NCI-H1092 treated with DMSO at 0.1 percent for 48 hours (cell line): ENCODE measurements at regions not wholly inside any gene's neighbourhood (a gene's known extent, or its start where the extent isn't known, plus 50 kb on each side); places are given as distances from the start of the nearest gene placed in this dataset.
"Not testable (repeated sequence)": the region's sequence is repeated elsewhere in the genome, so short reads cannot be mapped to it uniquely, and the experiment has no call there.

Source experiments
- DNase-seq: peaks from one replicate; lab custom pipeline; 2025; lab: John Stamatoyannopoulos, UW

DNA sequence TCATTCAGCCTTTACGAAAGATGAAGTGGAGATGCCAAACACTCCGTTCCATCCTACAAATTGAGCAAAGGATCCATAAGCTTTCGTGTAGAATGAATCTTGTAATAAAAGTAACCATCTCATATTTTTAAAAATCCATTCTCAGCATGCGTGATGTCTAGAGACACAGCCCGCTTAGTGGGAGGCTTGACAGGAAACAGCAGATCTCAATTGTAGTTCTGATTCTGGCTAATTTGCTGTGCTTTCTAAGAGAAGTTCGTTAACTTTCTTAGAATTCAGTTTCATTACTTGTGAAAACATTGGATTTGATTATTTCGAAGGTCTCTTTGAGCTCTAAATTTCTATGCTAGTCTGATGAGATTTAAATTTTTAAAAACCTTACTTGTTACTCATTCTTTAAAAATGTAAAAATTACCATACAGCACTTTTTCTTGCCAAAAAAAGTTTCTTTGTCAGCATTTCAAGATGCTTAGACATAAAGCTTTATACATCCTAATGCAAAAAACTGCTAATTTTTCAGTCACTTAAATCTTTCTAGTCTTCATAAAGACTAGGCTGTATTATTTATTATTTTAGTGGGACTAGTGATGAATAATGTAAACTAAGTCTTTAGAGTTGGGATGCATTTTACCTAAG is 66.9 kb upstream of the NEIL3 start:
- no peak for DNase-seq

DNA sequence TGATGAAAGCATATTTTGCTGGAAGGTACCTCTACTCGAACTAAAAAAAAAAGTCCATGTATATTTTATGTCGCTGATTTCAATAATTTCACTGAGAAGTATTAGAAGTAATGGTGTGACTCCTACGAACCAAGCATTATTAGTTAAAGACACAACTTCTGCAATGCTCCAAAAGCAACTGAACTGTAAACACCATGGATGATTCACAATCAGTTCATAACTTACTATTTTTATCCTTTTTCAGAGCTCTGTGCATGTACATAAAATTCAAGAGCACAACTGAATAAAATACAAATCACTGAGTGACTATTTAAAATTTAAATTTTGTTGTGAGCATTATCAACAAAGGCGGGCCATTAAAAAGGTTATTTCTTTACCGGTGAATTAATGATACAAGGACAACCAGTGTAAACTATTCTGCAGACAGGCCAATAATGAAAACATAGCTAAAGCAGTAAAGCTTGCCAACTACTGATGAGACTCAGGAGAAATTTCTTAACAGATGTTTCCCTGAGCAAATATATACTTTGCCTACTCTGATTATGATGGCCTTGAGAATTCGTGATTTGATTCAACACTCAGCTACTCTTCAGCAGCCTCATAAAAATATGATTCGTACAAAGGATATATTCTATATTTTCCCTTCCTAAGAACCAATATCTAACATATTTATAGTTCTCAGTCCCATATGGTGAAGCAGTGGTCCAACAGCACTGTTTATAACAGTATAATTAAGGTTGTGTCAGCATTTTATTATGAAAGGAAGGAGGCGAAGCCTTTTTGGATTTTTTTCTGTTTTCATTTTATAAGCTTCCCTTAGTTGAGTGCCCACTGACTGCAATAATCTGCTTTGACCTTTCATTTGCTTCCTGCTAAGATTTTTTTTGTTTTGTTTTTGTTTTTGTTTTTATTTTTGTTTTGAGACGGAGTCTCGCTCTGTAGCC is 62.8 kb upstream of the NEIL3 start:
- DNase-seq: no peak

DNA sequence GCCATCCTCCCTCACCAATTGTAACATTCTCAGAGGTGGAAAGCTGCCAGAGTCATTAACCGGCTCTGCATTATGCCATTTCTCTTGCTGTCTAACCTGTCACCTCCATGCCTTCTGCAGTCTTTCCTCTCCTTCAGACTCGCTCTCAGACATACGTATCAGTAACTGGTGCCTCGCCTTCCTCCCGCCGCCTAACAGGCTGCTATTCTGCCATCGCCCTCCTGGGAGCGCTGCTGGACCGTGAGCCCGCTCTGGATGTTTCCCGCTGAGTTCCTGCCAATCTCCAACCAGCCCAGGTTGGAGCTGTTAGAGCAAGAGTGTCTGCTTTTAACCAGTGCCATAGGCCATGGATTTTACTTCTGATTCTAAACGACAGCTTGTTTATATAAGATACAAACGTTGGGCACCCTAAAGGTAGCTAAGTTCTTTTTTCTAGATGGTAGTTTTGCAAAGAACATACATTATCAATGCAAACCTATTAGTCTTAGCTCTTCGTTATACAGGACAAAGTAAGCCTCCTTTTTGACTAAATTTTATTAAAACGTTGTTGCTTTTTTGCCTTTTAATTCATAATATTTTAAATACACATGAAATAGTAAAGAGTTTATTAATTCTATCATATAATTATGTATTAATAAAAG is 59.5 kb upstream of the NEIL3 start:
- peak; percentile 70 for DNase-seq

DNA sequence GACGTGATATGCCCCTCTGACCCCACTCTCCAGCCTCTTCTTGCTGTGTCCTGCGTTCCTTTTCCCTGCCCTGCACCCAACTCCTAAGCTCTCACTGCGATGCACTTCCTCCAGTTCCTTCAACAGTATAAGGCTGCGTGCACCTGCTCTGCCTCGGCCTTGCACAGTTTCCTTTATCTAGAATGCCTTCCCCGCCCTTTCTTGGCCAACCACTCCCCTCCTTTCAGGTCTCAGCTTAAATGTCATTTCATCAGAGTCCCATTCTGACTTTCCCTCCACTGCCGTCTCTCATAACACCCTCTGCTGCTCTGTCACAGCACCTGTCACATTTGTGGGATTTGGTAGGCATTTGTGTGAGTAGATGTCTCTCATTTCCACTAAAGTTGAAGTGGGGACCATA is 58.4 kb upstream of the NEIL3 start:
- DNase-seq: no peak

DNA sequence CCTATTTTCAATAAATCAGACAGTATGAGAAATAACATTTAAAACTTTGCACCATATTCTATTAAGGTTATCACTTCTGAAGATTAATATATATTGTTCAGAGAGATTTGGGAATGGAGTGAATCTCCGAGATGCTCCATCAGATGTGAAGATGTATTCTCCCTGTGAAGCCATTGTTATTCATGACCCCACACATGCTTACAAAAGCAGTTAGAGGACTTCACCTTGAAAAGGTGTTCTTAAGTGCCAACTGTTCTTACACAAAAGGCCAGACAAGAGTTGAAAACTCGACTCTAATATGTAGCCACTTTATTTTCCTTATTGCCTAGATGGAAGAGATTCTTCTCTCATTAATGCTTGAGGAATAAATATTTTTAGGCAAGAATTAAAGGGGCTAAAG is 54.3 kb upstream of the NEIL3 start:
- no peak for DNase-seq

DNA sequence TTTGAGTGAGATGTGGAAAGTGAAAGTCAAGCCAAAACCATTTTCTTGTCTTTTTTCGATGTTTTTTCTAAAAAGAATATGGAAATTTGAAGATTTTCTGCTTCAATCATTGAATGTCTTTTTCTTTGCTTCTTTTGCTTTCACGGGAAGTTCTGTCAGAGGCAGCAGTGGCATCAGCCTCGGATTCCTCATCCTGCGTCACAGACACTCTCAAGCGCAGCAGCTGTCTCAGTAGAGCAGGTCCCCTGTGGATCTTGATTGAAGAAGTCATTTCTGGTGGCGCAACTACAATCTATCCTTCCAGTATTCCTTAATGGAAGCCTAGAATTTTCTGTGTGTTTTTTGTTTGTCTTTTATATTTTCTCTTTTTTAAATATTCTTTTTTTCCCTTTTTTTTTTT is 52.7 kb upstream of the NEIL3 start:
- DNase-seq: no peak

DNA sequence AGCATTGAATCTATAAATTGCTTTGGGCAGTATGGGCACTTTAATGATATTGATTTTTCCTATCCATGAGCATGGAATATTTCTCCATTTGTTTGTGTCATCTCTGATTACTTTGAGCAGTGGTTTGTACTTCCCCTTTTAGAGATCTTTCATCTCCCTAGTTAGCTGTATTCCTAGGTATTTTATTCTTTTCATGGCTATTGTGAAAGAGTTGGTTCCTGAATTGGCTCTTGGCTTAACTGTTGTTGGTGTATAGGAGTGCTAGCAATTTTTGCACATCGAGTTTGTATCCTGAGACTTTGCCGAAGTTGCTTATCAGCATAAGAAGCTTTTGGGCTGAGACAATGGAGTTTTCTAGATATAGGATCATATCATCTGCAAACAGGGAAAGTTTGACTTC is 50.2 kb upstream of the NEIL3 start:
- DNase-seq: not testable (repeated sequence)
